ENCODE measurements at regions not wholly inside any gene's neighbourhood (a gene's known extent, or its start where the extent isn't known, plus 50 kb on each side); places are given as distances from the start of the nearest gene placed in this dataset.
A peak's percentile ranks its signal among the peaks of the same experiment; 100 is the strongest.

DNA sequence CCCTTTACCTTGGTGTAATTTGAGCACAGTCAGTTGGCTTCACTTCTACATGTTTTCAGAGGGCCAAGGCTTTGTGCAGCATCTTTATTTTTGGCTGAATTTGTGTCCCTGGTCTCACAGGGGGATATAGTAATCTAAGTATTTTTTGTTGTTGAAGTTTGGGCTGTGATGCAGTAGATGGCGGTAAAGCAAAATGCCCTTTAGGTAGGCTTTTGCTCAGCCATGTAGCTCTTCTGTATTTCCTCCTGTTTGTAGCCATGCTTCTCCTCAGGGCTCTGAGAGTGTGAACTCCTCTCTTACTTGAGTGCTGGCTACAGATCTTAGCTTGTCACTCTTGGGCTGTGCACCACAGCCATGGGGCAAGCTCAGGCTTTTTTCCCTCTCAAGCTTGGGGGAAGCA, 328.6 kb downstream of the SLITRK5 start:
- Histone ChIP-seq H3K9ac (ENCODE audit: low read depth, low read length) (no peak overlapping the region), H4K20me1 (ENCODE audit: insufficient read depth, low read length) (no peaks in the 10 kb centered on the region), H3K4me3 (ENCODE audit: insufficient read depth, low read depth, low read length) (no peak overlapping the region), H3K9me1 (ENCODE audit: insufficient read depth, low read length) (no peaks in the 10 kb centered on the region), H2BK5ac (ENCODE audit: low read depth, low read length, poor library complexity, severe bottlenecking) (peak overlapping the region; percentile 39), H3K56ac (ENCODE audit: extremely low read depth, insufficient read depth, low read length) (0 out of 2 replicates have a peak overlapping the region, but pooled peaks have one; percentile 41), H2AFZ (replicated peaks; ENCODE audit: low read length, poor library complexity) (peak overlapping the region; percentile 32), H2BK20ac (ENCODE audit: low read depth, low read length) (peak overlapping the region; percentile 53; the same call in 1 of the 2 replicates), H3K9me3 (ENCODE audit: control insufficient read depth, insufficient read depth, low read length) (peaks cover 5% of the 10 kb centered on the region), H2BK120ac (ENCODE audit: low read depth, low read length) (peak overlapping the region; percentile 77), H3K27ac (ENCODE audit: insufficient read depth, low read length) (no peak overlapping the region), H3K27me3 (ENCODE audit: control insufficient read depth, insufficient read depth, low read length) (no peaks in the 10 kb centered on the region), H3K18ac (ENCODE audit: low read depth, low read length) (no peak overlapping the region), H4K91ac (ENCODE audit: insufficient read depth, low read depth, low read length) (peak overlapping the region; percentile 52), H3K36me3 (ENCODE audit: control insufficient read depth, insufficient read depth, low read length) (no peaks in the 10 kb centered on the region), H2BK15ac (ENCODE audit: low read depth, low read length) (no peak overlapping the region), H3K79me1 (ENCODE audit: low read depth in 1 of 2, low read length in 2 of 2) (no peaks in the 10 kb centered on the region), H3K4me2 (ENCODE audit: low read depth, low read length) (no peak overlapping the region), H3K23ac (ENCODE audit: low read depth, low read length) (peak overlapping the region; percentile 33; the same call in 1 of the 2 replicates), H3K4ac (ENCODE audit: low read depth, low read length) (peak overlapping the region; percentile 52), H4K5ac (ENCODE audit: low read depth, low read length) (no peak overlapping the region), H2AK5ac (ENCODE audit: low read depth, low read length) (no peak overlapping the region), H3K14ac (replicated peaks; ENCODE audit: low read depth, low read length) (no peak overlapping the region), H2AK9ac (replicated peaks; ENCODE audit: low read depth, low read length, poor library complexity) (no peak overlapping the region), H3K4me1 (ENCODE audit: control insufficient read depth, insufficient read depth, low read length) (no peaks in the 10 kb centered on the region), H4K8ac (ENCODE audit: low read depth in 2 of 2, low read length in 2 of 2) (peak overlapping the region; percentile 49 to 75; a peak in 2 of 4 replicates)
- TF ChIP-seq CTCF (conservative IDR thresholded peaks at IDR 0.05; ENCODE audit: low read depth, low read length): peak; percentile 13; the same call in 1 of the 2 replicates
- TF ChIP-seq, protein P1, sequence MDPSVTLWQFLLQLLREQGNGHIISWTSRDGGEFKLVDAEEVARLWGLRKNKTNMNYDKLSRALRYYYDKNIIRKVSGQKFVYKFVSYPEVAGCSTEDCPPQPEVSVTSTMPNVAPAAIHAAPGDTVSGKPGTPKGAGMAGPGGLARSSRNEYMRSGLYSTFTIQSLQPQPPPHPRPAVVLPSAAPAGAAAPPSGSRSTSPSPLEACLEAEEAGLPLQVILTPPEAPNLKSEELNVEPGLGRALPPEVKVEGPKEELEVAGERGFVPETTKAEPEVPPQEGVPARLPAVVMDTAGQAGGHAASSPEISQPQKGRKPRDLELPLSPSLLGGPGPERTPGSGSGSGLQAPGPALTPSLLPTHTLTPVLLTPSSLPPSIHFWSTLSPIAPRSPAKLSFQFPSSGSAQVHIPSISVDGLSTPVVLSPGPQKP (IDR thresholded peaks at IDR 0.05; ENCODE audit: borderline replicate concordance, low read depth, low read length): no peak
- dilution Hi-C loops (cut with HindIII; ENCODE audit: low sequenced_read_pairs, unreplicated experiment) (no loop called here), intact Hi-C loops (cut with micrococcal nuclease) (no loop called here), in situ Hi-C loops (cut with MboI; ENCODE audit: low sequenced_read_pairs) (no loop called here)
- WGBS, 2 experiments (ENCODE audit: extremely low coverage in 2 of 2, insufficient read length in 1 of 2): no CpG with 5 or more reads among the region's 1 CpG
- CTCF ChIA-PET: interaction anchor here (0.5 to 1.1 kb wide), 4 partner anchors 8 to 410 kb away, joined by 3 read pairs; no protein-coding TSS in a partner anchor
- no peak for DNase-seq
- no TSS peak for BruUV-seq (replicated peaks)
- POLR2A ChIA-PET (ENCODE audit: unreplicated experiment): no interaction called here
- peak; percentile 25 for ATAC-seq (ENCODE audit: low read depth)

All from IMR-90 (cell line).